GM23338 (cell line): ENCODE measurements at regions not wholly inside any gene's neighbourhood (a gene's known extent, or its start where the extent isn't known, plus 50 kb on each side); places are given as distances from the start of the nearest gene placed in this dataset.

ENCODE experiments used
- ATAC-seq: fragments of 200-7000 bp; cut with Tn5 transposase; 3 replicates; pipeline ENCODE4 v1.9.1; 2020
- DNase-seq: peaks from one replicate; pipeline ENCODE4 v3.0.0-alpha.2; 2015; ENCODE audit warnings: low spot score
- H2AFZ ChIP-seq: fragments of 200-600 bp; sonication (generic); 2 replicates; pipeline ENCODE4 v1.8.0; 2016; ENCODE audit warnings: antibody characterized with exemption, mild to moderate bottlenecking, moderate library complexity
- H3F3A ChIP-seq: fragments of 200-600 bp; sonication (generic); replicated peaks from 2 replicates; pipeline ENCODE4 v1.8.0; 2017; ENCODE audit warnings: antibody characterized with exemption, mixed run types, low read depth
- H3K27ac ChIP-seq: fragments of 200-600 bp; sonication (generic); 2 replicates; pipeline ENCODE4 v1.6.1; 2016; ENCODE audit warnings: low read depth
- H3K27me3 ChIP-seq: fragments of 200-600 bp; sonication (generic); 2 replicates; pipeline ENCODE4 v1.8.0; 2016; ENCODE audit warnings: mild to moderate bottlenecking, mixed run types, moderate library complexity; ENCODE audit not compliant: insufficient read depth
- H3K36me3 ChIP-seq: fragments of 200-600 bp; sonication (generic); 2 replicates; pipeline ENCODE4 v1.8.0; 2016; ENCODE audit warnings: mild to moderate bottlenecking; ENCODE audit not compliant: insufficient read depth
- H3K4me1 ChIP-seq: fragments of 200-600 bp; sonication (generic); 2 replicates; pipeline ENCODE4 v1.8.0; 2016; ENCODE audit warnings: mild to moderate bottlenecking, moderate library complexity; ENCODE audit not compliant: insufficient read depth
- H3K4me2 ChIP-seq: fragments of 200-600 bp; sonication (generic); 2 replicates; pipeline ENCODE4 v1.7.1; 2017; ENCODE audit warnings: mixed run types
- H3K4me3 ChIP-seq: fragments of 200-600 bp; sonication (generic); 2 replicates; pipeline ENCODE4 v1.6.1; 2016; ENCODE audit warnings: mixed run types
- H3K79me2 ChIP-seq: fragments of 200-600 bp; sonication (generic); replicated peaks from 2 replicates; pipeline ENCODE4 v1.8.0; 2017; ENCODE audit warnings: mild to moderate bottlenecking; ENCODE audit not compliant: insufficient read depth
- H3K9me2 ChIP-seq: fragments of 200-600 bp; sonication (generic); 2 replicates; pipeline ENCODE4 v1.8.0; 2017; ENCODE audit not compliant: insufficient read depth
- H4K20me1 ChIP-seq: fragments of 200-600 bp; sonication (generic); replicated peaks from 2 replicates; pipeline ENCODE4 v1.8.0; 2017; ENCODE audit warnings: mild to moderate bottlenecking; ENCODE audit not compliant: insufficient read depth
- H3K27ac Mint-ChIP-seq: 2 replicates; pipeline ENCODE4 v1.8.0; 2020; ENCODE audit warnings: inconsistent platforms, mild to moderate bottlenecking, moderate library complexity, mixed read lengths
- H3K27me3 Mint-ChIP-seq: 3 replicates; pipeline ENCODE4 v1.8.0; 2022; ENCODE audit warnings: low read depth, mild to moderate bottlenecking, moderate library complexity, mixed read lengths, inconsistent platforms; ENCODE audit not compliant: insufficient read depth, poor library complexity
- H3K36me3 Mint-ChIP-seq: 3 replicates; pipeline ENCODE4 v1.8.0; 2021; ENCODE audit warnings: low read depth, mild to moderate bottlenecking, inconsistent platforms, moderate library complexity, mixed read lengths
- H3K4me1 Mint-ChIP-seq: 3 replicates; pipeline ENCODE4 v1.8.0; 2020; ENCODE audit warnings: mild to moderate bottlenecking, inconsistent platforms, mixed read lengths
- H3K4me3 Mint-ChIP-seq: 3 replicates; pipeline ENCODE4 v1.8.0; 2021; ENCODE audit warnings: moderate library complexity, mild to moderate bottlenecking, inconsistent platforms, mixed read lengths
- H3K9me3 Mint-ChIP-seq: 3 replicates; pipeline ENCODE4 v1.8.0; 2020; ENCODE audit warnings: moderate library complexity, mild to moderate bottlenecking, inconsistent platforms, mixed read lengths
- EZH2 ChIP-seq: fragments of 200-600 bp; sonication (generic); IDR thresholded peaks from one replicate; pipeline ENCODE4 v1.8.0; 2017; ENCODE audit warnings: antibody characterized with exemption, mild to moderate bottlenecking, low read depth; ENCODE audit not compliant: unreplicated experiment
- POLR2AphosphoS5 ChIP-seq: IDR thresholded peaks from 2 replicates; pipeline ENCODE4 v1.6.1; 2016; ENCODE audit warnings: antibody characterized with exemption, low read depth
- STAT1 ChIP-seq: IDR thresholded peaks from one replicate; pipeline ENCODE4 v1.6.1; 2016; ENCODE audit warnings: antibody characterized with exemption; ENCODE audit not compliant: unreplicated experiment
- ZNF331 ChIP-seq: fragments of 250-450 bp; sonication (Bioruptor Pico); IDR thresholded peaks from 2 replicates; pipeline ENCODE4 v1.5.0; 2020; ENCODE audit warnings: low read depth, mild to moderate bottlenecking, moderate library complexity
- TF ChIP-seq, protein P1 (sequence below): IDR thresholded peaks from 2 replicates; pipeline ENCODE4 v1.6.1; 2016; ENCODE audit warnings: antibody characterized with exemption
- TF ChIP-seq, protein P2 (sequence below): IDR thresholded peaks from one replicate; pipeline ENCODE4 v1.6.1; 2018; ENCODE audit warnings: antibody characterized with exemption; ENCODE audit not compliant: unreplicated experiment

DNA sequence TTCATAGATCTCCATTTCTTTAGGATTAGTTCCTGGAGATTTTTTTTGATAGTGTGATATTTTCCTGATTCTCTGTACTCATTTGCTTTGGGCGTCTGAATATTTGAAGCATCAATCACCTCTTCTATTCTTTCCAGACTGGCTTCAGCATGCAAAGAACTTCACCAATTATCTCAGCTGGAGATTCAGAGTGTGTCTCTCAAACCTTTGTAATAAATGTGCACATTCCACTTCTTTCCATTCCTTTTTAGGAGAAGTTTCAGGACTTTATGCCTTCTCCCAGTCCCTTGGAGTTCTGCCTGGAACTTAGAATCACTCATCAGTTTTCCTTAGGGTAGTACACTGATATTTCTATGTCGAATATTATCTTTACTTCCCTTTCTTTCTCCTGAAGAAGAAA is 334.8 kb downstream of the TEX13C start:
- 0 out of 3 replicates have a peak, but pooled peaks cover 2% of the 10 kb centered on the region for H3K36me3 Mint-ChIP-seq
- no peaks in the 10 kb centered on the region for H4K20me1 ChIP-seq
- H3K9me2 ChIP-seq, result no peaks in the 10 kb centered on the region
- H3K79me2 ChIP-seq, result no peaks in the 10 kb centered on the region
- ATAC-seq, result no peak
- no peaks in the 10 kb centered on the region for H3K27me3 Mint-ChIP-seq
- TF ChIP-seq STAT1 (no peak), ZNF331 (CRISPR knock-in tag) (no peak), EZH2 (no peak), POLR2AphosphoS5 (no peak)
- TF ChIP-seq, protein P1, sequence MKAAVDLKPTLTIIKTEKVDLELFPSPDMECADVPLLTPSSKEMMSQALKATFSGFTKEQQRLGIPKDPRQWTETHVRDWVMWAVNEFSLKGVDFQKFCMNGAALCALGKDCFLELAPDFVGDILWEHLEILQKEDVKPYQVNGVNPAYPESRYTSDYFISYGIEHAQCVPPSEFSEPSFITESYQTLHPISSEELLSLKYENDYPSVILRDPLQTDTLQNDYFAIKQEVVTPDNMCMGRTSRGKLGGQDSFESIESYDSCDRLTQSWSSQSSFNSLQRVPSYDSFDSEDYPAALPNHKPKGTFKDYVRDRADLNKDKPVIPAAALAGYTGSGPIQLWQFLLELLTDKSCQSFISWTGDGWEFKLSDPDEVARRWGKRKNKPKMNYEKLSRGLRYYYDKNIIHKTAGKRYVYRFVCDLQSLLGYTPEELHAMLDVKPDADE, result no peak
- TF ChIP-seq, protein P2, sequence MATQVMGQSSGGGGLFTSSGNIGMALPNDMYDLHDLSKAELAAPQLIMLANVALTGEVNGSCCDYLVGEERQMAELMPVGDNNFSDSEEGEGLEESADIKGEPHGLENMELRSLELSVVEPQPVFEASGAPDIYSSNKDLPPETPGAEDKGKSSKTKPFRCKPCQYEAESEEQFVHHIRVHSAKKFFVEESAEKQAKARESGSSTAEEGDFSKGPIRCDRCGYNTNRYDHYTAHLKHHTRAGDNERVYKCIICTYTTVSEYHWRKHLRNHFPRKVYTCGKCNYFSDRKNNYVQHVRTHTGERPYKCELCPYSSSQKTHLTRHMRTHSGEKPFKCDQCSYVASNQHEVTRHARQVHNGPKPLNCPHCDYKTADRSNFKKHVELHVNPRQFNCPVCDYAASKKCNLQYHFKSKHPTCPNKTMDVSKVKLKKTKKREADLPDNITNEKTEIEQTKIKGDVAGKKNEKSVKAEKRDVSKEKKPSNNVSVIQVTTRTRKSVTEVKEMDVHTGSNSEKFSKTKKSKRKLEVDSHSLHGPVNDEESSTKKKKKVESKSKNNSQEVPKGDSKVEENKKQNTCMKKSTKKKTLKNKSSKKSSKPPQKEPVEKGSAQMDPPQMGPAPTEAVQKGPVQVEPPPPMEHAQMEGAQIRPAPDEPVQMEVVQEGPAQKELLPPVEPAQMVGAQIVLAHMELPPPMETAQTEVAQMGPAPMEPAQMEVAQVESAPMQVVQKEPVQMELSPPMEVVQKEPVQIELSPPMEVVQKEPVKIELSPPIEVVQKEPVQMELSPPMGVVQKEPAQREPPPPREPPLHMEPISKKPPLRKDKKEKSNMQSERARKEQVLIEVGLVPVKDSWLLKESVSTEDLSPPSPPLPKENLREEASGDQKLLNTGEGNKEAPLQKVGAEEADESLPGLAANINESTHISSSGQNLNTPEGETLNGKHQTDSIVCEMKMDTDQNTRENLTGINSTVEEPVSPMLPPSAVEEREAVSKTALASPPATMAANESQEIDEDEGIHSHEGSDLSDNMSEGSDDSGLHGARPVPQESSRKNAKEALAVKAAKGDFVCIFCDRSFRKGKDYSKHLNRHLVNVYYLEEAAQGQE, result no peak
- H3K9me3 Mint-ChIP-seq, result peaks cover 5% of the 10 kb centered on the region; the same call in 1 of the 3 replicates
- no peak overlapping the region for H2AFZ ChIP-seq
- no peak overlapping the region for H3K27ac Mint-ChIP-seq
- no peaks in the 10 kb centered on the region for H3K4me1 Mint-ChIP-seq
- H3F3A ChIP-seq, result no peaks in the 10 kb centered on the region
- H3K4me2 ChIP-seq, result no peak overlapping the region
- H3K27me3 ChIP-seq, result no peaks in the 10 kb centered on the region
- DNase-seq, result no peak
- H3K36me3 ChIP-seq, result no peaks in the 10 kb centered on the region
- H3K27ac ChIP-seq, result no peak overlapping the region
- H3K4me3 ChIP-seq, result no peak overlapping the region
- H3K4me1 ChIP-seq, result no peaks in the 10 kb centered on the region
- no peak overlapping the region for H3K4me3 Mint-ChIP-seq

DNA sequence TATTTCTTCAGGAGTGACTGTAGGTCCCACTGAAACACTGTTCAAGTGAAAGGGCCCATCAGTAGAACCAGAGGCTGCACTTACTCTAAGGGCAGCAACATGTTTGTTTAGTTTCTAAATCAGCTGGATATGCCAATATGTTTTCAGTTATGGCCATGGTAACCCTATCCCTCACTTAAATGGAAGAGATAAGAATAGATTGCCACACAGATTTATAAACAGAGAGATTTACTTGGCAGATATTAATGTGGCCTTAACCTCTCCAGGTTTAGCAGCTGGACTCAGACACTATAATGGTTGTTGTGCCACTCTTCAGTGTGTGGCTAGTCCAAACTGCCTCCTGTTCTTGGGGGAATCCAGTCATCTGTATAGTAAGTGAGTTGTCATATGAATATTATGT is 354.1 kb downstream of the TEX13C start:
- Histone ChIP-seq H3K9me2 (no peaks in the 10 kb centered on the region), H4K20me1 (no peaks in the 10 kb centered on the region), H3F3A (no peaks in the 10 kb centered on the region), H3K4me1 (no peaks in the 10 kb centered on the region), H3K79me2 (no peaks in the 10 kb centered on the region), H2AFZ (no peak overlapping the region), H3K4me3 (no peak overlapping the region), H3K27me3 (no peaks in the 10 kb centered on the region), H3K36me3 (no peaks in the 10 kb centered on the region), H3K27ac (no peak overlapping the region), H3K4me2 (no peak overlapping the region)
- TF ChIP-seq, protein P2, result no peak
- no peak for TF ChIP-seq ZNF331 (CRISPR knock-in tag)
- DNase-seq (no peak), ATAC-seq (no peak)
- no peak overlapping the region for H3K27ac Mint-ChIP-seq
- H3K36me3 Mint-ChIP-seq, result peaks cover 13% of the 10 kb centered on the region; the same call in 2 of the 3 replicates
- H3K27me3 Mint-ChIP-seq, result no peaks in the 10 kb centered on the region
- H3K4me3 Mint-ChIP-seq, result no peak overlapping the region
- no peaks in the 10 kb centered on the region for H3K4me1 Mint-ChIP-seq
- peaks cover 15% of the 10 kb centered on the region; the same call in 2 of the 3 replicates for H3K9me3 Mint-ChIP-seq
